22Rv1 (cell line): ENCODE measurements at regions not wholly inside any gene's neighbourhood (a gene's known extent, or its start where the extent isn't known, plus 50 kb on each side); places are given as distances from the start of the nearest gene placed in this dataset.

Experiments
- H3K27ac ChIP-seq: fragments of 450-650 bp; 2 replicates; pipeline ENCODE4 v1.5.1; 2017
- ZFX ChIP-seq: fragments of 450-650 bp; IDR thresholded peaks from 2 replicates; pipeline ENCODE4 v1.6.1; 2017; ENCODE audit warnings: antibody characterized with exemption, borderline replicate concordance
- TF ChIP-seq, protein P1 (sequence below): fragments of 450-650 bp; IDR thresholded peaks from 2 replicates; pipeline ENCODE4 v1.5.1; 2017; ENCODE audit warnings: mild to moderate bottlenecking

DNA sequence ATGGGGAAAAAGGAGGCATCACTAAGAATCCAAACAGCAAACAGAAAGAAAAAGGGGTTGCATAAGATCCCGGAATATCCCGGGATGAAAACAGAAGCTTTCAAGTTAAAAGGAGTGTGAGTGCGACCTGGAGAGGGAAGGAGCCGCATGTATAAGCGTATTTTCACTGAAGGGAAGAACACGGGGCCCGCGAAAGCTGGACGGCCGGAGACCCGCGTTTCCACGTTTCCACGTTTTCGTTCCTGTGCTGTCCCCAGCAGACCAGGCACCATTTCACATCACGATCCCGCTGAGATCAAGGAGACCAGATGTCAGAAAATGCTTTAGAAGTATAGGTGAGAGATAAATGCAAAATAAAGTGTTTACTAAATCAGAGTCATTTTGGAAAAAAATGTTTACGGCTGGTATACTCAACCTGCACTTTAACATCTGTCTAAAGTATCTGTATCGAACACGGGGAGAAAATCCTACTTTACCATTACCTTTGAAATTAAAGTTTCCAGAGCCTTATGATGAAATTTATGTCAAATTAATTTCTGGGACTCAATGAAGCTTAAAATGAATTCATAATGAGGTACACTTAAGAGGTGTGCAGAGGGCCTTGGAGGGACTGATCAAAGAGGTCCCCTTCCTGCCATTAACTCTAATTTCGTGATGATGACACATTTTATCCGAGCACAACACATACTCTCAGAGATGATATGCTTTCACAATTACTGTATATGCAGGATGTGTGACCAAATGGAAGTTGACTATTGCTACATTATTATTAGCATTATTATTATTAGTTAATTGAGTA is 71.0 kb upstream of the SALL3 start:
- H3K27ac ChIP-seq, result no peak overlapping the region
- no peak for TF ChIP-seq ZFX
- TF ChIP-seq, protein P1, sequence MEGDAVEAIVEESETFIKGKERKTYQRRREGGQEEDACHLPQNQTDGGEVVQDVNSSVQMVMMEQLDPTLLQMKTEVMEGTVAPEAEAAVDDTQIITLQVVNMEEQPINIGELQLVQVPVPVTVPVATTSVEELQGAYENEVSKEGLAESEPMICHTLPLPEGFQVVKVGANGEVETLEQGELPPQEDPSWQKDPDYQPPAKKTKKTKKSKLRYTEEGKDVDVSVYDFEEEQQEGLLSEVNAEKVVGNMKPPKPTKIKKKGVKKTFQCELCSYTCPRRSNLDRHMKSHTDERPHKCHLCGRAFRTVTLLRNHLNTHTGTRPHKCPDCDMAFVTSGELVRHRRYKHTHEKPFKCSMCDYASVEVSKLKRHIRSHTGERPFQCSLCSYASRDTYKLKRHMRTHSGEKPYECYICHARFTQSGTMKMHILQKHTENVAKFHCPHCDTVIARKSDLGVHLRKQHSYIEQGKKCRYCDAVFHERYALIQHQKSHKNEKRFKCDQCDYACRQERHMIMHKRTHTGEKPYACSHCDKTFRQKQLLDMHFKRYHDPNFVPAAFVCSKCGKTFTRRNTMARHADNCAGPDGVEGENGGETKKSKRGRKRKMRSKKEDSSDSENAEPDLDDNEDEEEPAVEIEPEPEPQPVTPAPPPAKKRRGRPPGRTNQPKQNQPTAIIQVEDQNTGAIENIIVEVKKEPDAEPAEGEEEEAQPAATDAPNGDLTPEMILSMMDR, result no peak

DNA sequence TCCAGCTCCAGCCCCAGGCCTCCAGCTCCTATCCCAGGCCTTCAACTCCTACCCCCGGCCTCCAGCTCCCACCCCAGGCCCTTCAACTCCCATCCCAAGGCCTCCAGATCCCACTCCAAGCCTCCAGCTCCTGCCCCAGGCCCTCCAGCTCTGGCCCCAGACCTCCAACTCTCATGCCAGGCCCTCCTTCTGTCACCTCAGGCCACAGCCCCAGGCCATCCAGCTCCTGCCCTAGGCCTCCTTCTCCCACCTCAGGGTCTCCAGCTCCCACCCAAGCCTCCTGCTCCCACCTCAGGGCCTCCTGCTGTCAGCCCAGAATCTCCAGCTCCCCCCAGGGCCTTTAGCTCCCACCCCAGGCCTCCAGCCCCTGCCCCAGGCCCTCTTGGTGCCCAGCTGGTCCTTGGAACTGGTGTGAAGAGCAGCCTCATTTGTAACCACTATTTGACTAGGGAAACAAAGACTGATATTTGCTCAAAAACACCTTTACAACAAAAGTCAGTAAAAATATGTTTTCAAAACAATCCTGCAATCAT is 67.8 kb upstream of the SALL3 start:
- TF ChIP-seq ZFX, result no peak
- TF ChIP-seq, protein P1, result no peak

DNA sequence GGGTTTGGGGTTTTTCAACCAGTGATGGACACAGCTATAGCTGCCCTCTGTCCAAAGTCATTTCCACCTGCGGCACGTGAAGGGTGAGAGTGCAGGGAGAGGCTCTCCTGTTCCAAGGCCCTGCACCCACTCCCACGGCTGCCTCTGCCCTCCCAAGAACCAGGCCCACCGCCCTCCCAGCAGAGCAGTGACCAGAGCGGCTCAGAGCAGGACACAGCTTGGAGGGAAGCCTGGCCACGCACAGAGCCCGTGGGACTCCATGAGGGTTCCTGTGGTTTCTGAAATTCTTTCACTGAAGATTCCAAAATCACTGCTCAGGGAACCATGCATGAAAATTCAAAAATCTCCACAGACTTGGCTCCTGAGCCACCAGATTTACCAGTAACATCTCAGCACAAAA is 67.3 kb upstream of the SALL3 start:
- TF ChIP-seq, protein P1, result no peak
- no peak for TF ChIP-seq ZFX
- no peak overlapping the region for H3K27ac ChIP-seq

More for the DNA sequence above, 67.8 kb upstream of the SALL3 start:
- H3K27ac ChIP-seq, result no peak overlapping the region

DNA sequence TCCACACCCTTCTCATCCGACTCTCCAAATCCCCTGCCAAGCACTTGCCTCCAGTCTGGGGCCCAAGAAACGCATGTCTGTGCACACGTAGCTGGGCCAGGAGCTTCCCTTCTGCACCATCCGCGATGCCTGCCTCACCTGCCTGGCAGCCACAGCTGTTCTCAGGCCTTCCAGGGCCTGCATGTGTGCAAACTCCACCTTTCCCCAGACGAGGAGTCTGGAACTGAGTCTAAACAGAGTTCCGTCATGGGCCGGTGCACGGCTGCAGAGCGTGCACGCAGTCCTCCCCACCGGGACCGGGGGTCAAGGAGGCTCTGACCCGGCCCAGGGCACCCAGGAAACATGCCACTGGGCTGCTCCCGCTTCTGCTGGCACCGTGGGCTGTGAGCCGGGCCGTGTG is 66.8 kb upstream of the SALL3 start:
- no peak for TF ChIP-seq ZFX
- TF ChIP-seq, protein P1, result no peak
- H3K27ac ChIP-seq, result no peak overlapping the region

DNA sequence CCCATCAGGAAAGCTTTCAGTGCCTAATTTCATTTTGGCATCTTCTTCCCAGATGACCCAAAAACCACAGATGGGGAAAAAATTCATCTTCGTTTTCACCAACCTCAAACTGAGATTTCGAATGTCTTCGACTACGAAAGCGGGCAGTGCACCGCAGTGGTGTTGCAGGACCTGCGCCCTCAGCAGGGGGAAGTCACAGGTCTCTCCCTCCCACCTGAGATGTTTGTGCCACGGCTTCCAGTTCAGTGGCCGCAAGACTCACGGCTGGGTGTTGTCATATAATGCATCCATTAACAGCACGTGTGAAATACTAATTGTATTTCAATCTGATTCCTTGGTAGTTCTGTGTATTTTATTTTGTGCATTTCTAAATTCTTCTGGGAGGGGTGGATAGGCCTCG is 66.2 kb upstream of the SALL3 start:
- TF ChIP-seq, protein P1, result no peak
- no peak for TF ChIP-seq ZFX
- no peak overlapping the region for H3K27ac ChIP-seq

DNA sequence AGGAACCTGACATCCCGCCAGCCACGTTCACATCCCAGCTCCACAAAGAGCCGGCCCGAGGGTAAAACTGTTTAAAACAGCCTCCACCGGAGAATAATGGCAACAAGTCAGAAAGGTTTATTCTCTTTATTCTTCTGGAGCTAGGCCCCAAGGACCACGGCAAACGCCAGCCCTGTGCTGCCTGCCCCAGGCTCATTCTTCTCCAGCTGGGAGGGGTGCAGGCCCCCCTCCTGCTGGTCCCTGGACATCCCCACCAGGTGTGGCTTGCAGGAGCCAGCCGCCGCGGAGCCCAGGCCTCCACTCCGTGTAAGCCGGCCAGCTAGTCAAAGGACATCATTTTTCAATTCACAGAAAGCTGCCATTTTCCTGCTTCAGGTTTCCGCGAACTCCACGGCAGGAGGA is 65.8 kb upstream of the SALL3 start:
- TF ChIP-seq, protein P1, result no peak
- TF ChIP-seq ZFX, result no peak
- no peak overlapping the region for H3K27ac ChIP-seq

DNA sequence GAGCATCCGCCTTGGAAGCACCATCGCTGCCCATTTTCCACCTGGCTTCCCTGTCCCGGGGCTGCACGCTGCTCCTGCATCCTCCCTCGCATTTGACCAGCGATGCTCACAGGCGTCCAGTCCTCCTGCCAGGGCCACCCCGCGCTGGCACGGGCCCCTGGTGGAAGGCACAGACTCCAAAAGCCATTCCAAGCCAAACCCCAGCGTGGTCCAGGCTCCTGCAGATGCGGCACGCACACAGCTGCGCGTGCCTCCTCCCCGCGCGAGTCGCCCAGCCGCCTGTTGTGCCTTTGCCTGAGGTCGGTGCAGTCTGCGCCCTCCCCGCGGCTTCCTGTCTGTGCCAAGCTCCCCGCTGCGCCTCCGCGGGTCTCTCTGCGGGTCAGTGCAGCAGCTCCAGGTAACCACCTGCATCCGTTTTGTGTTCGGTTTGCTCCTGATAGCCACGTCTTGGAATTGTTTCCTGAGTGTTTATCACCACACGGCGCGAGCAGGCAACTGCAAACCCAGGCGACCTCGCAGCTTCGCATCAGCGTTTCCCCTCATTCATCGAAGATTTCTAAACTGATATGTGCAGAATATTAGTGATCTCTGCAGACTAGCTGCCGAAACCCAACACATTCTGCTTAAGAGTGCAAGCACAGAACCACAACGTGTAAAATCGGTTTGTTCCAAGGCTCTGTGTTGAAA is 65.2 kb upstream of the SALL3 start:
- TF ChIP-seq, protein P1, result no peak
- no peak for TF ChIP-seq ZFX
- H3K27ac ChIP-seq, result no peak overlapping the region
